Fibroblast of the aortic adventitia (primary cell): ENCODE measurements at regions not wholly inside any gene's neighbourhood (a gene's known extent, or its start where the extent isn't known, plus 50 kb on each side); places are given as distances from the start of the nearest gene placed in this dataset.

ENCODE experiments used
- DNase-seq: peaks from one replicate; pipeline ENCODE4 v3.0.0-alpha.2; 2010; ENCODE audit warnings: low read depth
- H3K4me3 ChIP-seq: 2 replicates; pipeline ENCODE4 v1.5.1; 2011; ENCODE audit warnings: low read depth, mild to moderate bottlenecking, control low read depth, low read length, moderate library complexity
- CTCF ChIP-seq: IDR thresholded peaks from 2 replicates; pipeline ENCODE4 v1.5.1; 2011; ENCODE audit warnings: mild to moderate bottlenecking, low read length, control low read depth, inconsistent platforms; ENCODE audit not compliant: insufficient read depth

- TF ChIP-seq CTCF: no peak
- no peak for DNase-seq
- H3K4me3 ChIP-seq: no peak overlapping the region
These were observed 101.1 kb upstream of the PLEKHG7 start for GRCh38 chr12:92601680-92602079.

GRCh38 chr12:92601176-92601575 lies 101.6 kb upstream of the PLEKHG7 start:
- no peak overlapping the region for H3K4me3 ChIP-seq
- DNase-seq: no peak
- no peak for TF ChIP-seq CTCF

GRCh38 chr12:92600052-92600451 lies 102.7 kb upstream of the PLEKHG7 start:
- DNase-seq: no peak
- H3K4me3 ChIP-seq: no peak overlapping the region
- TF ChIP-seq CTCF: no peak

GRCh38 chr12:92597997-92598396 lies 104.8 kb upstream of the PLEKHG7 start:
- DNase-seq: peak; percentile 49
- no peak for TF ChIP-seq CTCF

GRCh38 chr12:92597118-92597517 lies 105.7 kb upstream of the PLEKHG7 start:
- no peak for DNase-seq
- H3K4me3 ChIP-seq: no peak overlapping the region
- no peak for TF ChIP-seq CTCF

More at GRCh38 chr12:92597997-92598396, 104.8 kb upstream of the PLEKHG7 start:
- no peak overlapping the region for H3K4me3 ChIP-seq

- TF ChIP-seq CTCF: no peak
- H3K4me3 ChIP-seq: no peak overlapping the region
- peak; percentile 56 for DNase-seq
These were observed 106.4 kb upstream of the PLEKHG7 start for GRCh38 chr12:92596383-92596782.

GRCh38 chr12:92595663-92596062 lies 107.1 kb upstream of the PLEKHG7 start:
- no peak overlapping the region for H3K4me3 ChIP-seq
- DNase-seq: no peak
- TF ChIP-seq CTCF: no peak
